Cardiac muscle cell (in vitro differentiated cells and primary cell): ENCODE measurements at regions not wholly inside any gene's neighbourhood (a gene's known extent, or its start where the extent isn't known, plus 50 kb on each side); places are given as distances from the start of the nearest gene placed in this dataset.

ENCODE experiments used
- DNase-seq, 2 donors: peaks; one replicate each; pipeline versions ENCODE4 v3.0.0 to v3.0.0-alpha.2; 2010 to 2017; ENCODE audit warnings: low read depth in 1 of 2, low spot score in 1 of 2
- H3K27ac ChIP-seq: fragments of 200-600 bp; sonication (generic); 2 replicates; pipeline ENCODE4 v1.5.1; 2016
- H3K27me3 ChIP-seq: fragments of 200-600 bp; sonication (generic); 2 replicates; pipeline ENCODE4 v1.6.0; 2016; ENCODE audit warnings: control low read depth
- H3K36me3 ChIP-seq: fragments of 200-600 bp; sonication (generic); 2 replicates; pipeline ENCODE4 v1.5.1; 2016; ENCODE audit warnings: control low read depth
- H3K4me1 ChIP-seq: fragments of 200-600 bp; sonication (generic); 2 replicates; pipeline ENCODE4 v1.8.1; 2017; ENCODE audit warnings: low read depth, mild to moderate bottlenecking, mixed run types
- H3K4me3 ChIP-seq: fragments of 200-600 bp; sonication (generic); 2 replicates; pipeline ENCODE4 v1.5.1; 2016; ENCODE audit warnings: mild to moderate bottlenecking
- H3K9me3 ChIP-seq: fragments of 200-600 bp; sonication (generic); 2 replicates; pipeline ENCODE4 v1.5.1; 2017; ENCODE audit warnings: low read depth, mild to moderate bottlenecking, control low read depth
- TF ChIP-seq, protein P1 (sequence below): IDR thresholded peaks from 2 replicates; pipeline ENCODE4 v1.5.1; 2012; ENCODE audit warnings: low read depth, mild to moderate bottlenecking, low read length

DNA sequence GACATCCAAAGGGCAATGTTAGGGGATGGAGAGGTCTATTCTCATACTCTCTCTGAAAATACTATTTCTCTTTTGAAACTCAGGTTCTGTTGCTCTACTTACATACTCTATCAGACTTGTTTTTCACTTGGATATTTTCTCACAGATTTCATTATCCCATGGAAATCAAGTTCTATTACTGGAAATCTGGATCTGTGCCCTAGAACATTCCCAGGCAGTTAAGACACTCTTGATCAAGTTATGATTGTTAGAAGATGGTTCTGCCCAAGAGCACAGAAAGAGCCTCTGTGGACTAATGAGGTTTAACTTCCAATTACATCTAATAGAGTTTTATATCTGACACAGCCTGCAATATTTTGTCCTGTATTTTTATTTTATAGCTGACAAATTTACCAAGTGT, 591.0 kb upstream of the ATP2B1 start:
- Histone ChIP-seq H3K4me3 (no peak overlapping the region), H3K4me1 (no peaks in the 10 kb centered on the region), H3K27me3 (no peaks in the 10 kb centered on the region), H3K27ac (no peak overlapping the region), H3K9me3 (no peaks in the 10 kb centered on the region), H3K36me3 (no peaks in the 10 kb centered on the region)
- TF ChIP-seq, protein P1, sequence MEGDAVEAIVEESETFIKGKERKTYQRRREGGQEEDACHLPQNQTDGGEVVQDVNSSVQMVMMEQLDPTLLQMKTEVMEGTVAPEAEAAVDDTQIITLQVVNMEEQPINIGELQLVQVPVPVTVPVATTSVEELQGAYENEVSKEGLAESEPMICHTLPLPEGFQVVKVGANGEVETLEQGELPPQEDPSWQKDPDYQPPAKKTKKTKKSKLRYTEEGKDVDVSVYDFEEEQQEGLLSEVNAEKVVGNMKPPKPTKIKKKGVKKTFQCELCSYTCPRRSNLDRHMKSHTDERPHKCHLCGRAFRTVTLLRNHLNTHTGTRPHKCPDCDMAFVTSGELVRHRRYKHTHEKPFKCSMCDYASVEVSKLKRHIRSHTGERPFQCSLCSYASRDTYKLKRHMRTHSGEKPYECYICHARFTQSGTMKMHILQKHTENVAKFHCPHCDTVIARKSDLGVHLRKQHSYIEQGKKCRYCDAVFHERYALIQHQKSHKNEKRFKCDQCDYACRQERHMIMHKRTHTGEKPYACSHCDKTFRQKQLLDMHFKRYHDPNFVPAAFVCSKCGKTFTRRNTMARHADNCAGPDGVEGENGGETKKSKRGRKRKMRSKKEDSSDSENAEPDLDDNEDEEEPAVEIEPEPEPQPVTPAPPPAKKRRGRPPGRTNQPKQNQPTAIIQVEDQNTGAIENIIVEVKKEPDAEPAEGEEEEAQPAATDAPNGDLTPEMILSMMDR = no peak
- DNase-seq = no peak

DNA sequence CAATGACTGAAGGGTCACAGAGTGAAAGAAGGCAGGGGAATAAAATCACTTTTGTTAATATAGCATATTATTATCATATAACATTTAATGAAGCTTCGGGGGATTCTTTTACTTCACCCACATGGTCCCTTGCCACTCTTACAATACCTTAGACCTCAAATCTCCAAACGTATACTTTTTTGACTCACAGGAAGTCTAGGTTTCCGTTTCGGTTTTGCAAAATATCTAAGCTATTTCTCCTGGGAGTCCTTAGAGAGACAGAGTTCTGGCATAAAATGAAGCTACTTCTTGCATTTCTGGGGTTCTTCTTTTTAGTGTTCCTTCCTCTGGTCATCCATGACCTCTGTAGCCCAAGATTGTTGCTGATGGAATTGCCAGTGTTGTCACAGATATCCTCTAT, 590.5 kb upstream of the ATP2B1 start:
- no peaks in the 10 kb centered on the region for H3K4me1 ChIP-seq
- TF ChIP-seq, protein P1 = no peak
- DNase-seq = peak in 1 of 2 donors; percentile 45
- no peaks in the 10 kb centered on the region for H3K9me3 ChIP-seq
- H3K27me3 ChIP-seq = no peaks in the 10 kb centered on the region
- no peak overlapping the region for H3K27ac ChIP-seq
- no peaks in the 10 kb centered on the region for H3K36me3 ChIP-seq
- H3K4me3 ChIP-seq = no peak overlapping the region

DNA sequence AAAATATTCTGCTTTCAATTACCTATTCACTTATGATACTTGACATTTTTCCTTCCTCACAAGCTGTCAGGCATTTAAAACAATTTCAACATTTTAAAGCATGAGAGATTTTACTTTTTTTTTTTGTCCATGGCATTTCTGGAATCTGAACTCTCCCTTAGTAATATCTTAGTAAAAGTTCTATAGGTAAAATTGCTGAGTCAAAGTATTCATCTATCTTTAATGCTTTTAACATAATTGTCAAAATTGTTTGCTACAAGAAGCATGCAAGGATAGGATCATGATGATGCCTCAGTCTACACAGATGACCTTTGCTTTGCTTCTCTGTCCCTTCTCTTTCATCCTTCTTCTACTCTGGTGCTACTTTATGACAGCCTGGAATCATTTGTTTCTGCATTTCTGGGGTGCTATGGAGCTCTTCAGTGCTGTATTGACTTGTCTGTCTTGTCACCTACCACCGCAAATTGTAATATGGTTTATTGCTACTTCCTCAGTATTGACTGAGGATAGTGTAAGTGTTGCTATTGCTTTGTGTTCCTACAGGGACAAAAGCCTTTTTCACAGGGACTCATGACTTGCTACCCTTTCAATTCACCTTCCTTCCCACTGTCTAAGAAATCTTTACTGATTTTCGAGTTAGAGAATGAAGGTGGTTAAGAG, 589.8 kb upstream of the ATP2B1 start:
- no peaks in the 10 kb centered on the region for H3K36me3 ChIP-seq
- H3K27ac ChIP-seq = no peak overlapping the region
- H3K4me3 ChIP-seq = no peak overlapping the region
- H3K9me3 ChIP-seq = no peaks in the 10 kb centered on the region
- DNase-seq = no peak
- TF ChIP-seq, protein P1 = no peak
- H3K4me1 ChIP-seq = no peaks in the 10 kb centered on the region
- H3K27me3 ChIP-seq = no peaks in the 10 kb centered on the region

DNA sequence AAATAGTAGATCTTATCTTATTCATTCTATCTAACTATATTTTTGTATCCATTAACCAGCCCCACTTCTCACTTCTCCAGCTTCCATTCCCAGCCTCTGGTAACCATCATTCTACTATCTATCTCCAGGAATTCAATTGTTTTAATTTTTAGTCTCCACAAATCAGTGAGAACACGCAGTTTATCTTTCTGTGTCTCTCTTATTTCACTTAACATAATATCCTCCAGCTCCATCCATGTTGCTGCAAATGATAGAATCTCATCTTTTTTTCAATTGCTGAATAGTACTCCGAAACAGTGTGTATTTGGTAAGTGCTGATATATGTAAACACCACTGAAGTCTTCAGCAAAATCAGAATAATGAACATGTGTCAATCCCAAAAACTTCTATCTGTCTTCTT, 587.2 kb upstream of the ATP2B1 start:
- Histone ChIP-seq H3K4me3 (no peak overlapping the region), H3K9me3 (no peaks in the 10 kb centered on the region), H3K36me3 (no peaks in the 10 kb centered on the region), H3K4me1 (no peaks in the 10 kb centered on the region), H3K27me3 (no peaks in the 10 kb centered on the region), H3K27ac (no peak overlapping the region)
- DNase-seq = no peak
- TF ChIP-seq, protein P1 = no peak

DNA sequence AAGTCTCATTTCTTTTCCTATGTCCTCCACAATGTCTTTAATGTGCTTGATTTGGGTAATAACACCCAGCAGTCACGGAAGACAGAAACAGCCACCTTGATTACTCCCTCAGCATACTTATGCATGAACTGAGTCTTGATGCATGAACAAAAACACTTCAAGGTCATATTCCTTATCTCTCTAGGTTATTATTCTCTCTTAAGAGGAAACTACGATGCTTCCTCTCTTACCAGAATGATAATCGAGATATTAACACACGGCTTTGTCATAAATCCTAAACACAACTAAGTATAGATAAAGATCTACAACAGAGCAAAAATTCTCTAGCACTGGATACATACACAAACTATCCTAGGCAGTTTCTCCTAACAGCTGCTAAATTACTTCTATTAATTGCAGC, 583.5 kb upstream of the ATP2B1 start:
- Histone ChIP-seq H3K9me3 (no peaks in the 10 kb centered on the region), H3K27me3 (no peaks in the 10 kb centered on the region), H3K27ac (no peak overlapping the region), H3K4me3 (no peak overlapping the region), H3K36me3 (no peaks in the 10 kb centered on the region), H3K4me1 (no peaks in the 10 kb centered on the region)
- TF ChIP-seq, protein P1 = no peak
- DNase-seq = no peak
